ENCODE measurements at regions not wholly inside any gene's neighbourhood (a gene's known extent, or its start where the extent isn't known, plus 50 kb on each side); places are given as distances from the start of the nearest gene placed in this dataset.

DNA sequence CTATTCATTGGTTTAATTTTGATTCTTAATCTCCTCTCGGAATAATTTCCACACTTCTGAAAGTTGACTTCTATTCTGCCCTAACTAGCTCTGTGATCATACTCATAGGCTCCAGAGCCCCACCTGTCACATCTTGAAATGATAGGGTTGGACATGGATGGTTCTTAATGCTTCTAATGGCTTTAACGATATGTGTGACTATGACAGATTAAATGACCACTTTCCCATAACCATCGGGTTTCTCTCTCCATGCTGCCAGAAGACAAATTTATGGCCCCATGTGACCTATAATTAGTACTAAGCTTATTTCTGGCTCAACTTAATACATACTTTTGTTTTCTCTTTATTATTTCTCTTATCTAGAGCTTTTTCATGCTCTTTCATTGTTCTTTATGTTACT lies 251.1 kb upstream of the TUT7 start:
- peaks cover 4% of the 10 kb centered on the region; the same call in 1 of the 2 replicates for H3F3A ChIP-seq (ENCODE audit: insufficient read depth, low read depth)

DNA sequence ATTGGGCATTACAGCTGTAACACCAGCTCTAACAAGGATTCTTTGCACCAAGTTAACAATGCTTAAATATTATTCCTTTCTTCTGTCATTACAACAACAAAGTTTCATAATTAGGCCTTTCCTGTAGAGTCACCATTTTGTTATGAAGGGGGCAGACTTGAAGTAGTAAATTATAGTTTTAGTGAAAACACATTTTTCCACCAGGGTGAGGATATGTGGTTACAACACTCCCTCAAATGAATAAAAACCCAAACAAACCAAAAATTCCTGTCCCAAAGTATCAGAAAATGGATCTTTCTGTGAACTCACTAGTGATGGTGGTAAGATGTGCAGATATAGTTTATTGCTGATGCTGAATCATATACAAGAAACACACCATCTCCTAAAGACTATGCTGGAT lies 250.5 kb upstream of the TUT7 start:
- TF ChIP-seq, protein P1, sequence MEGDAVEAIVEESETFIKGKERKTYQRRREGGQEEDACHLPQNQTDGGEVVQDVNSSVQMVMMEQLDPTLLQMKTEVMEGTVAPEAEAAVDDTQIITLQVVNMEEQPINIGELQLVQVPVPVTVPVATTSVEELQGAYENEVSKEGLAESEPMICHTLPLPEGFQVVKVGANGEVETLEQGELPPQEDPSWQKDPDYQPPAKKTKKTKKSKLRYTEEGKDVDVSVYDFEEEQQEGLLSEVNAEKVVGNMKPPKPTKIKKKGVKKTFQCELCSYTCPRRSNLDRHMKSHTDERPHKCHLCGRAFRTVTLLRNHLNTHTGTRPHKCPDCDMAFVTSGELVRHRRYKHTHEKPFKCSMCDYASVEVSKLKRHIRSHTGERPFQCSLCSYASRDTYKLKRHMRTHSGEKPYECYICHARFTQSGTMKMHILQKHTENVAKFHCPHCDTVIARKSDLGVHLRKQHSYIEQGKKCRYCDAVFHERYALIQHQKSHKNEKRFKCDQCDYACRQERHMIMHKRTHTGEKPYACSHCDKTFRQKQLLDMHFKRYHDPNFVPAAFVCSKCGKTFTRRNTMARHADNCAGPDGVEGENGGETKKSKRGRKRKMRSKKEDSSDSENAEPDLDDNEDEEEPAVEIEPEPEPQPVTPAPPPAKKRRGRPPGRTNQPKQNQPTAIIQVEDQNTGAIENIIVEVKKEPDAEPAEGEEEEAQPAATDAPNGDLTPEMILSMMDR (conservative IDR thresholded peaks at IDR 0.05) = no peak
- no peak for TF ChIP-seq EZH2 (IDR thresholded peaks at IDR 0.05; ENCODE audit: low read depth)
- BruUV-seq (replicated peaks) = no TSS peak
- DNase-seq = no peak
- Histone ChIP-seq H3K4me2 (no peak overlapping the region), H3K4me3 (no peak overlapping the region), H3K36me3 (ENCODE audit: low read depth) (no peaks in the 10 kb centered on the region), H2AFZ (no peak overlapping the region), H3K27ac (no peak overlapping the region), H3K4me1 (replicated peaks; ENCODE audit: insufficient read depth) (peaks cover 10% of the 10 kb centered on the region; the same call in 1 of the 2 replicates), H3K9me2 (ENCODE audit: insufficient read depth) (no peaks in the 10 kb centered on the region), H3F3A (ENCODE audit: insufficient read depth, low read depth) (peaks cover 6% of the 10 kb centered on the region; the same call in 1 of the 2 replicates), H3K27me3 (ENCODE audit: insufficient read depth, low read depth) (no peaks in the 10 kb centered on the region), H4K20me1 (ENCODE audit: insufficient read depth) (no peaks in the 10 kb centered on the region), H3K79me2 (ENCODE audit: low read depth) (no peaks in the 10 kb centered on the region), H3K9me3 (ENCODE audit: insufficient read depth, low read depth) (no peaks in the 10 kb centered on the region)
- intact Hi-C loops (cut with micrococcal nuclease; ENCODE audit: unreplicated experiment) = no loop called here
- POLR2A ChIA-PET (ENCODE audit: unreplicated experiment) = no interaction called here
- CTCF ChIA-PET = no interaction called here

More for the DNA sequence above, 251.1 kb upstream of the TUT7 start:
- H3K4me1 ChIP-seq (replicated peaks; ENCODE audit: insufficient read depth) = peaks cover 4% of the 10 kb centered on the region; the same call in 1 of the 2 replicates
- no peak overlapping the region for H3K4me3 ChIP-seq
- H2AFZ ChIP-seq = no peak overlapping the region
- intact Hi-C loops (cut with micrococcal nuclease; ENCODE audit: unreplicated experiment) = no loop called here
- no peaks in the 10 kb centered on the region for H3K27me3 ChIP-seq (ENCODE audit: insufficient read depth, low read depth)
- H4K20me1 ChIP-seq (ENCODE audit: insufficient read depth) = no peaks in the 10 kb centered on the region
- no peaks in the 10 kb centered on the region for H3K79me2 ChIP-seq (ENCODE audit: low read depth)
- no peaks in the 10 kb centered on the region for H3K36me3 ChIP-seq (ENCODE audit: low read depth)
- no peak for DNase-seq
- no peak overlapping the region for H3K4me2 ChIP-seq
- no peaks in the 10 kb centered on the region for H3K9me3 ChIP-seq (ENCODE audit: insufficient read depth, low read depth)
- TF ChIP-seq, protein P1 (conservative IDR thresholded peaks at IDR 0.05) = no peak
- TF ChIP-seq EZH2 (IDR thresholded peaks at IDR 0.05; ENCODE audit: low read depth) = no peak
- BruUV-seq (replicated peaks) = no TSS peak
- POLR2A ChIA-PET (ENCODE audit: unreplicated experiment) = no interaction called here
- H3K9me2 ChIP-seq (ENCODE audit: insufficient read depth) = no peaks in the 10 kb centered on the region
- CTCF ChIA-PET = no interaction called here
- H3K27ac ChIP-seq = no peak overlapping the region

DNA sequence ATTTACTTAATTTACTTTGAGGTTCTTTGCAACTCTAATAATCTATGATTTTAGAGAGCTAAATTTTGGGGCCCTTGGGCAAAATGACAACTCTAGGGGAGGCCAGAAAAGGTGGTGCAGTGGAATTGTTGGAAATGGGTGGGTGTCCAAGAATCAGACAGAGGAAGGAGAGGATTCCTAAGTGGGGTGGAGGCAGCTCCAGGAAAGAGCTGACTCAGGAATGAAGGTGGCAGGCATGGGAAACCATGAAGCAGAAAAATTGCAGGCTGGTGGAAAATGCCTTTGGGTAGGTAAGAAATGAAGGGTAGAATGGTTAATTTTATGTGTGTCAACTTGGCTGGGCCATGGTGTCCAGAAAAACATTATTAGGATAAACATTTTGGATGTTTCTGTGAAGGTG lies 248.5 kb upstream of the TUT7 start:
- Histone ChIP-seq H2AFZ (no peak overlapping the region), H3K9me2 (ENCODE audit: insufficient read depth) (no peaks in the 10 kb centered on the region), H3K79me2 (ENCODE audit: low read depth) (no peaks in the 10 kb centered on the region), H3K4me1 (replicated peaks; ENCODE audit: insufficient read depth) (peaks cover 16% of the 10 kb centered on the region; the same call in 1 of the 2 replicates), H3K4me2 (no peak overlapping the region), H3K27me3 (ENCODE audit: insufficient read depth, low read depth) (no peaks in the 10 kb centered on the region), H3K36me3 (ENCODE audit: low read depth) (no peaks in the 10 kb centered on the region), H3K9me3 (ENCODE audit: insufficient read depth, low read depth) (no peaks in the 10 kb centered on the region), H3F3A (ENCODE audit: insufficient read depth, low read depth) (peaks cover 6% of the 10 kb centered on the region; the same call in 1 of the 2 replicates), H3K27ac (no peak overlapping the region), H3K4me3 (no peak overlapping the region), H4K20me1 (ENCODE audit: insufficient read depth) (no peaks in the 10 kb centered on the region)
- no TSS peak for BruUV-seq (replicated peaks)
- POLR2A ChIA-PET (ENCODE audit: unreplicated experiment) = no interaction called here
- CTCF ChIA-PET = no interaction called here
- no peak for DNase-seq
- intact Hi-C loops (cut with micrococcal nuclease; ENCODE audit: unreplicated experiment) = no loop called here
- TF ChIP-seq, protein P1 (conservative IDR thresholded peaks at IDR 0.05) = no peak
- TF ChIP-seq EZH2 (IDR thresholded peaks at IDR 0.05; ENCODE audit: low read depth) = no peak

Data from PC-9 (cell line).